Adrenal gland (tissue), 5 donors: ENCODE measurements at regions not wholly inside any gene's neighbourhood (a gene's known extent, or its start where the extent isn't known, plus 50 kb on each side); places are given as distances from the start of the nearest gene placed in this dataset.

ENCODE experiments used
- POLR2A ChIP-seq, 2 donors: fragments of 450-650 bp; IDR thresholded peaks; one replicate each; pipeline ENCODE4 v1.6.1; 2017; ENCODE audit warnings: antibody characterized with exemption in 2 of 2, mild to moderate bottlenecking in 2 of 2, moderate library complexity in 1 of 2
- TF ChIP-seq, protein P1 (sequence below), 6 experiments: fragments of 450-650 bp in 4 of 6; fragments of 200-600 bp in 2 of 6; sonication (generic) in 1 of 6; IDR thresholded peaks; 1 replicate in 5 of 6; 2 replicates in 1 of 6; pipeline versions ENCODE4 v1.5.1 to v1.8.0; 2016 to 2021; ENCODE audit warnings: antibody characterized with exemption in 6 of 6, mild to moderate bottlenecking in 2 of 6, moderate library complexity in 1 of 6
- donor health status: DM: no; HTN: no; CAD: no.

DNA sequence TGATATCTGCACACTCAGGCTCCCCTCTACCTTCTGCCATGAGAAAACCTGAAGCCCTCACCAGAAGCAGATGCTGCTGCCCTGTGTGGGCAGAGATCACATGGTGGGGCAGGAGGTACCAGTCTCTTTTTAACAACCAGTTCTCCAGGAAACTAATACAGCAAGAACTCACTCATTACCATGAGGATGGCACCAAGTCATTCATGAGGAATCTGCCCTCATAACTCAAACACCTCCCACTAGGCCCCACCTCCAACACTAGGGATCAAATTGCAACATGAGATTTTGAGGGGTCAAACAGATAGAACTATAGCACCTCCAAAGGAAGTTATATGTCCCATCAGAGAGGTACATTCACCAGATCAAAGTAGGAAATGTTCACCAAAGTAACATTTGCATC, 136.3 kb upstream of the SHB start:
- TF ChIP-seq, protein P1, sequence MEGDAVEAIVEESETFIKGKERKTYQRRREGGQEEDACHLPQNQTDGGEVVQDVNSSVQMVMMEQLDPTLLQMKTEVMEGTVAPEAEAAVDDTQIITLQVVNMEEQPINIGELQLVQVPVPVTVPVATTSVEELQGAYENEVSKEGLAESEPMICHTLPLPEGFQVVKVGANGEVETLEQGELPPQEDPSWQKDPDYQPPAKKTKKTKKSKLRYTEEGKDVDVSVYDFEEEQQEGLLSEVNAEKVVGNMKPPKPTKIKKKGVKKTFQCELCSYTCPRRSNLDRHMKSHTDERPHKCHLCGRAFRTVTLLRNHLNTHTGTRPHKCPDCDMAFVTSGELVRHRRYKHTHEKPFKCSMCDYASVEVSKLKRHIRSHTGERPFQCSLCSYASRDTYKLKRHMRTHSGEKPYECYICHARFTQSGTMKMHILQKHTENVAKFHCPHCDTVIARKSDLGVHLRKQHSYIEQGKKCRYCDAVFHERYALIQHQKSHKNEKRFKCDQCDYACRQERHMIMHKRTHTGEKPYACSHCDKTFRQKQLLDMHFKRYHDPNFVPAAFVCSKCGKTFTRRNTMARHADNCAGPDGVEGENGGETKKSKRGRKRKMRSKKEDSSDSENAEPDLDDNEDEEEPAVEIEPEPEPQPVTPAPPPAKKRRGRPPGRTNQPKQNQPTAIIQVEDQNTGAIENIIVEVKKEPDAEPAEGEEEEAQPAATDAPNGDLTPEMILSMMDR (IDR thresholded peaks at IDR 0.05), result no peak
- TF ChIP-seq POLR2A (IDR thresholded peaks at IDR 0.05), result no peak
